Tibial artery (tissue), 4 donors: ENCODE measurements at regions not wholly inside any gene's neighbourhood (a gene's known extent, or its start where the extent isn't known, plus 50 kb on each side); places are given as distances from the start of the nearest gene placed in this dataset.

Experiments used
- DNase-seq, 2 donors: peaks; one replicate each; pipeline ENCODE4 v3.0.0-alpha.2; 2019
- H3K27ac ChIP-seq, 2 donors: fragments of 200-600 bp; sonication (generic) in 1 of 2; 1 replicate in 1 of 2; 2 replicates in 1 of 2; pipeline ENCODE4 v1.5.1; 2018 to 2019; ENCODE audit warnings: mild to moderate bottlenecking in 1 of 2
- H3K27me3 ChIP-seq, 2 donors: fragments of 200-600 bp; sonication (generic) in 1 of 2; one replicate each; pipeline versions ENCODE4 v1.5.1 to v1.6.0; 2016 to 2019
- H3K36me3 ChIP-seq, 3 donors: fragments of 200-600 bp; sonication (generic) in 2 of 3; one replicate each; pipeline ENCODE4 v1.5.1; 2016 to 2019; ENCODE audit warnings: mild to moderate bottlenecking in 2 of 3
- H3K4me1 ChIP-seq, 4 donors: fragments of 200-600 bp; sonication (generic) in 2 of 4; 1 replicate in 3 of 4; 2 replicates in 1 of 4; pipeline ENCODE4 v1.5.1; 2016 to 2019
- H3K4me3 ChIP-seq, 2 donors: fragments of 200-600 bp; sonication (generic) in 1 of 2; 1 replicate in 1 of 2; 2 replicates in 1 of 2; pipeline ENCODE4 v1.5.1; 2018 to 2019; ENCODE audit warnings: mild to moderate bottlenecking in 2 of 2
- H3K9me3 ChIP-seq, 3 donors: fragments of 200-600 bp; sonication (generic) in 1 of 3; one replicate each; pipeline ENCODE4 v1.5.1; 2016 to 2019
- intact Hi-C: fragments of 100-400 bp; cut with DNase I; formaldehyde crosslinking; loops from one replicate; pipeline ENCODE4 v1.15.0; 2023; ENCODE audit warnings: low total_unique reads
- TF ChIP-seq, protein P1 (sequence below), 2 experiments: fragments of 200-600 bp in 1 of 2; fragments of 450-650 bp in 1 of 2; IDR thresholded peaks; one replicate each; pipeline ENCODE4 v1.5.1; 2017 to 2019; ENCODE audit warnings: antibody characterized with exemption in 2 of 2, mild to moderate bottlenecking in 1 of 2, moderate library complexity in 1 of 2

DNA sequence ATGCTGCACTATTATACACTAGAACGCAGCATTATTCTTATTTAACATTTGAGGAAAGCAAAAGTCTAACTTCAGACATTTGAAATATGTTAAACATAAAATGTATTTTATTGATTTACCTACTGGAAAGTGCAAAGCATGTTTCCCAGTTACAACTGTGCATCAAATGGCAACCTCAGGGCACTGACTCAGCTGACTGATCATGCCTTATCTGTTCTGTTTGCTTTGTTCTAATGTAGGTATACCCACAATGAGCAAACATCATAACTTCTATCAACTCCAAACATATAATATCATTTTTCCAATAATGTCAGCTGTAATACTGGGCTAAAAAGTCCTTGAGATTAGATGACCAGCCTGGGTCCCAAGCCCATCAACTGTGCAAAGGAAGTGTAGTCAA lies 431.0 kb downstream of the FOXG1 start:
- TF ChIP-seq, protein P1, sequence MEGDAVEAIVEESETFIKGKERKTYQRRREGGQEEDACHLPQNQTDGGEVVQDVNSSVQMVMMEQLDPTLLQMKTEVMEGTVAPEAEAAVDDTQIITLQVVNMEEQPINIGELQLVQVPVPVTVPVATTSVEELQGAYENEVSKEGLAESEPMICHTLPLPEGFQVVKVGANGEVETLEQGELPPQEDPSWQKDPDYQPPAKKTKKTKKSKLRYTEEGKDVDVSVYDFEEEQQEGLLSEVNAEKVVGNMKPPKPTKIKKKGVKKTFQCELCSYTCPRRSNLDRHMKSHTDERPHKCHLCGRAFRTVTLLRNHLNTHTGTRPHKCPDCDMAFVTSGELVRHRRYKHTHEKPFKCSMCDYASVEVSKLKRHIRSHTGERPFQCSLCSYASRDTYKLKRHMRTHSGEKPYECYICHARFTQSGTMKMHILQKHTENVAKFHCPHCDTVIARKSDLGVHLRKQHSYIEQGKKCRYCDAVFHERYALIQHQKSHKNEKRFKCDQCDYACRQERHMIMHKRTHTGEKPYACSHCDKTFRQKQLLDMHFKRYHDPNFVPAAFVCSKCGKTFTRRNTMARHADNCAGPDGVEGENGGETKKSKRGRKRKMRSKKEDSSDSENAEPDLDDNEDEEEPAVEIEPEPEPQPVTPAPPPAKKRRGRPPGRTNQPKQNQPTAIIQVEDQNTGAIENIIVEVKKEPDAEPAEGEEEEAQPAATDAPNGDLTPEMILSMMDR (IDR thresholded peaks at IDR 0.05), result no peak
- no peak for DNase-seq

DNA sequence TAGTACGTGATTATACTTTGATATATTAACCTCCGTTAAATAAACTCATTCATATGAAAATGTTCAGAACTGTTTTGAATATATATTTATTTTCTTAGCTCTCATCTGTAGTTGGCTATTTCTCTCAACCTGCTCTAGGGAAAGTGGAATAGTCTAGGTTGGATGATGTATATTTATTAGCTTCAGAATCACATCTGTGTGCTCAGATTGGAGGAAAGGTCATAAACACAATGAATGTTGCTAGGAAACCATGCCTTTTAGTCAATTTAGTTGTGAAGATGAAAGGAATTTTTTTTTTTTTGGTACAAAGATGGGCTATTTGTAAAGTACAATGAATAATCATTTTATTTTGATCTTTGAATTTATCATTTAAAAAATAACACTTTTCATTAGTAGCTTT lies 439.1 kb downstream of the FOXG1 start:
- Histone ChIP-seq H3K36me3 (no peaks in the 10 kb centered on the region), H3K9me3 (no peaks in the 10 kb centered on the region), H3K4me3 (no peak overlapping the region), H3K4me1 (no peaks in the 10 kb centered on the region), H3K27ac (no peak overlapping the region), H3K27me3 (no peaks in the 10 kb centered on the region)
- intact Hi-C loops, result no loop called here
- TF ChIP-seq, protein P1 (IDR thresholded peaks at IDR 0.05), result no peak
- DNase-seq, result no peak

More for the DNA sequence above, 431.0 kb downstream of the FOXG1 start:
- Histone ChIP-seq H3K27me3 (no peaks in the 10 kb centered on the region), H3K9me3 (no peaks in the 10 kb centered on the region), H3K36me3 (no peaks in the 10 kb centered on the region), H3K4me1 (no peaks in the 10 kb centered on the region), H3K4me3 (no peak overlapping the region), H3K27ac (no peak overlapping the region)
- intact Hi-C loops, result no loop called here

DNA sequence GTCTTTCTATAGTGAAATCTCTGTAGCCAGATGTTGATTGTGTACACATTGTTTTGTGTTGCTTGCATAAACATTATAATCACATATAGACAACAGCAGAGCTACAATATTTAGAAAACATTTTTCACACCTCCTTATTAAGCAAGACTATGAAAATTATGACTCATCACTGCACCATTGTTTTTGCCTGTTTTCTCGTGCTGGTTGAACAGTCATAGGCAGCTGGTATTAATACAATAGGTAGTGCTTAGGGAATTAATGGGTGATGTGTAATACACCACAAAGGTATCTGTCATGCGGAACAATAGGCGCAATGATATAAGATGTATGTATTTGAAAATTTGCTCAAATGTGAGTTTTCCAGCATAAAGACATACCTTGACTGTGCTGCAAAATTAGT lies 449.3 kb downstream of the FOXG1 start:
- Histone ChIP-seq H3K4me3 (no peak overlapping the region), H3K27ac (no peak overlapping the region), H3K4me1 (no peaks in the 10 kb centered on the region), H3K9me3 (no peaks in the 10 kb centered on the region), H3K27me3 (no peaks in the 10 kb centered on the region), H3K36me3 (no peaks in the 10 kb centered on the region)
- intact Hi-C loops, result no loop called here
- no peak for DNase-seq
- TF ChIP-seq, protein P1 (IDR thresholded peaks at IDR 0.05), result no peak

DNA sequence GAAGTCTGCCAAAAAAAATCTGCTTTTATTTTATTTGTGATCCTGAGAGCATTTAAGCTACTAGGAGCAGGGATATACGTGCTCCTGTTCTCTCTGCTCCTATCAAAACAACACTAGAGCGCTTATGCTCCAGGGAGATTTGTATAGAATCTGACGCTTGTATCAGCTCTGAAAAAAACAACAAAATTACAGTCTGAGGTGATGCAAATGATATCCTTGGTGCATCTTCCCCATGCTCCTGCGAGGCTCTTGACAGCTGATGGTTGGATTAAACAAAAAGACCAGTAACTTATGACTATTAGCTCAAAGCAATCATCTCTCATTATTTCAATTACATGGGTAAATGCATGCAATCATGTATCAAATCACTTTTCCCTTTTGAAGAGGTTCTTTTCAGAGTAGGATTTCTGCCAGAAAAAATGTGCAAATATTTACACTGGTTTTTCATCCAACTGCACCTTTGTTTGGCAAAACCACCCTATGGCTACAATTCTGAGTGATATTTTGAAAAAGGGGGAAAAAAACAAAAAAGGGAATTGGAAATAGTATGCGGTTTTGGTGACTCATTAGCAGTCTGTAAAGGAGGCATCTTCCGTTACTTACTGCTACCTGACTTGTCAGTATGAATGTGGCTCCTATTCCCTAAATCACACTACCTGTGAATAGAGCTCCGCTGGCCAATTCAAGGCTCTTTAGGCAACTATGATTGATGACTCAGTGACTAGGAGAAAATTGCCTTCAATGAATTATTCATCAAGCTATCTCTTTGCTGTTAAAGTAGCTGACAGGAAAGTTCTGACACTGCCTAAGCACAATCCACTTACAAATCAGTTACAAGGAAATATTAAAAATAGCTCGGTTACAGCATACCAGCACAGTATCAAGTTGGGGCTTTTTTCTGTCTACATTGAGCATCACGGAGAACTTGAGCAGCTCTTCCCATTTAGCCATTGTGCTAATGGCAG lies 450.0 kb downstream of the FOXG1 start:
- Histone ChIP-seq H3K27me3 (no peaks in the 10 kb centered on the region), H3K27ac (no peak overlapping the region), H3K4me3 (no peak overlapping the region), H3K4me1 (no peaks in the 10 kb centered on the region), H3K36me3 (no peaks in the 10 kb centered on the region), H3K9me3 (no peaks in the 10 kb centered on the region)
- DNase-seq, result no peak
- intact Hi-C loops, result no loop called here
- TF ChIP-seq, protein P1 (IDR thresholded peaks at IDR 0.05), result no peak

DNA sequence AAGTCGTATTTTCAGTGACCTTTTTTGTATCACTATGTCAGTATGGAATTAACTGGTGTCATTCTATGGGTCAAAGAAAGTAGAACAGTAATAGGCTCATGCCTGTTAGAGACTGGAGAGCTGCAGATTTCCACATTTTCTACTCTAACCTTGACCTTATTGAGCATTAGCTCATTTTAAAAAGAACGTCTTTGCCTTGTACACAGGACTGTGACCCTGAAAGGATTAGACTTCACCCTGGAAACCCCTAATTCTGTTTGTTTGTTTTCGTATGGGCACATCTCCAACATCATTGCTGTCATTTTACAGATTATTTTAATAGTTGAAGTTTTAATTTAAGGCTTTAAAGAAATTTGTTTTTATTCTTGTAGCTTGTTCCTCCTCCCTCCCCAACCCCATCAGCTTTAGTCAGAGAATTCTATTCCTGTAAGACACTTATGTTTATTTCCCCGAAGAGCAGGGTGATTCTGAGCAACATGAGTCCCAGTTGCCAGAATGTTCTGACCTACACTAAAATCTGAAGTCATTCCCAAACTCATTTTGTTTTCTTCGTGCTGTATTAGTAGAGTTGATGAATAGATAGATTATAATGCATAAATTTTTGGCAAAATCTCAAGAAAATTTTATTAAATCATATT lies 451.3 kb downstream of the FOXG1 start:
- intact Hi-C loops, result no loop called here
- no peaks in the 10 kb centered on the region for H3K4me1 ChIP-seq
- TF ChIP-seq, protein P1 (IDR thresholded peaks at IDR 0.05), result no peak
- H3K27ac ChIP-seq, result no peak overlapping the region
- no peaks in the 10 kb centered on the region for H3K36me3 ChIP-seq
- no peaks in the 10 kb centered on the region for H3K27me3 ChIP-seq
- no peak for DNase-seq
- H3K4me3 ChIP-seq, result no peak overlapping the region
- H3K9me3 ChIP-seq, result no peaks in the 10 kb centered on the region
